ENCODE measurements at regions not wholly inside any gene's neighbourhood (a gene's known extent, or its start where the extent isn't known, plus 50 kb on each side); places are given as distances from the start of the nearest gene placed in this dataset.

DNA sequence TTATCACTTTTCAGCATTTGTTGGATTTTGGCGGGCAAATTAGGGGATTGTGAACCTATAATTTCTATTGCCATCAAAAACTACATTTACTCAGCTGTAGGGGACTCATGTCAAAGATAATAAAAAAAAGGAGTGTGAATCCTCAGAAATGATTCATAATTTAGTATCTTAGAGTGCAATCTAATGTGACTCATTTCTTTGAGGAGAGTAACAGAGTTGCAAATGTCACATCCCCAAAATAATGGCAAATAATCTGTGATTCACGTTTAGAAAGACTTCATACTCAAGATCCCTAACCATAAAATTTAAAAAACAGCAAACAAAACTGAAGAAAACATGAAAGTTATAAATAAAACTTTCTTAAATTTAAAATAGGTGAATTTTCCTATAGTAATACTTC is 373.0 kb downstream of the CDH2 start:
- DNase-seq (ENCODE audit: extremely low spot score), result no peak
- H3K4me3 ChIP-seq (ENCODE audit: low read depth, low read length), result no peak overlapping the region
- H3K36me3 ChIP-seq (ENCODE audit: insufficient read depth), result no peaks in the 10 kb centered on the region
- H3K4me1 ChIP-seq (ENCODE audit: insufficient read depth), result no peaks in the 10 kb centered on the region
- H3K27ac ChIP-seq (ENCODE audit: low read depth), result no peak overlapping the region
- WGBS, result 26% methylated on average over 2 of the region's 2 CpGs

DNA sequence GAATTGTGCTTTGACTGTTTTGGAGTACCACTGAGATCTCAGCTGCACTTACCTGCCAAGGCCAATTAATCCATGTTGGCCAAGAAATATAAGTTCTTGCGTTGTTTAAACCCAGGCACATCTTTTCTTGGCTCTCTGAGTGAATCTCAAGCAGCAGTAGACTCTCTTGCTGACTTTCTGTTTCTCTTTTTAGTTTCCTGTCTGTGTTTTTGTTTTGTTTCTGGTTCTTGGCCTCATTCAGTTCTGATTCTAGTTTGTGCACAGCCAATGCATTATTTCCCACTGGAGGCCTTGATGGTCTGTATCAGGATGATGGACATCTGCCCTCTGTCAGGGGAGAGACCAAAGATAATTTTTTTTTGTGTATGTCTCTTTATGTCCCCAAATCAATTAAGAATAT is 379.4 kb downstream of the CDH2 start:
- H3K27ac ChIP-seq (ENCODE audit: low read depth), result no peak overlapping the region
- H3K36me3 ChIP-seq (ENCODE audit: insufficient read depth), result no peaks in the 10 kb centered on the region
- DNase-seq (ENCODE audit: extremely low spot score), result no peak
- WGBS, result 68% methylated on average over 1 of the region's 1 CpG
- H3K4me1 ChIP-seq (ENCODE audit: insufficient read depth), result no peaks in the 10 kb centered on the region
- no peak overlapping the region for H3K4me3 ChIP-seq (ENCODE audit: low read depth, low read length)

- no peaks in the 10 kb centered on the region for H3K36me3 ChIP-seq (ENCODE audit: insufficient read depth)
- peak; percentile 6 for DNase-seq (ENCODE audit: extremely low spot score)
- no peaks in the 10 kb centered on the region for H3K4me1 ChIP-seq (ENCODE audit: insufficient read depth)
- H3K4me3 ChIP-seq (ENCODE audit: low read depth, low read length), result no peak overlapping the region
- 54% methylated on average over 2 of the region's 2 CpGs for WGBS
- no peak overlapping the region for H3K27ac ChIP-seq (ENCODE audit: low read depth)
Measured at GRCh38 chr18:27794181-27794926, 382.6 kb downstream of the CDH2 start.

DNA sequence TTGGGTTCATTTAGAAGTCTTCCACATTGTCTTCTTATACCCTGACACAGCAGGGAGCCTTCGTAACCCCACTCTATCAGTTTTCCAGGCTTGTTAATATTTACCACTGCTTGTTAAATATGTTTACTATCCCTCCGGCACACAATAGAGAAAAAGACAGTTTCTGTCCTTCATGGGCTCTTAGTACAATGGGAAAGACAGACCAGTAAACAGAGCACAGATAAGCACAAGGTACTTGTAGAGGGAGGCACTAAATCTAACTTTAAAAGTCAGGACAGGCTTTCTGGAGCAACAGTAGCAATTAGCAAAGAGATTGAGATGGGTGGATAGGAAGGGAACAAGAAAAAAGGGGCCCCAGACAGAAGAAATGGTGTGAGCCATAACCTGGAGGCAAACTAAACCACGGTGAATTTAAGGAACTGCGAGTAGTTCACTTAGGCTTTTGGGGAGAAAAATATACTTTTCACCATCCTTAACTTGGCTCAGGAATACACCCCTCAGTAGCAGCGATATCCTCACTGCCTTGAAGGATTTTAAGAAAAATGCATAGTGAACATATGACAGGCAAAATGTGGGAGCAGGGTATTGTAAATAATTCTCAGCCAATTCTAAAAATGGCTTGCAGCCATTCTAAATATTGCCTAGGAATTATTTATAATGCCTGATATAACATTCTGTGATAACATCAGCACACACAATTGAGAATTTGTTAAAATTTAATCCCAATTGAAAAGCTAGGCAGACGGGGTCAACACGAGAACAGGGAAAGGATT is 383.7 kb downstream of the CDH2 start:
- no peak overlapping the region for H3K4me3 ChIP-seq (ENCODE audit: low read depth, low read length)
- peak; percentile 4 for DNase-seq (ENCODE audit: extremely low spot score)
- H3K27ac ChIP-seq (ENCODE audit: low read depth), result no peak overlapping the region
- H3K4me1 ChIP-seq (ENCODE audit: insufficient read depth), result no peaks in the 10 kb centered on the region
- 61% methylated on average over 7 of the region's 7 CpGs for WGBS
- H3K36me3 ChIP-seq (ENCODE audit: insufficient read depth), result no peaks in the 10 kb centered on the region

DNA sequence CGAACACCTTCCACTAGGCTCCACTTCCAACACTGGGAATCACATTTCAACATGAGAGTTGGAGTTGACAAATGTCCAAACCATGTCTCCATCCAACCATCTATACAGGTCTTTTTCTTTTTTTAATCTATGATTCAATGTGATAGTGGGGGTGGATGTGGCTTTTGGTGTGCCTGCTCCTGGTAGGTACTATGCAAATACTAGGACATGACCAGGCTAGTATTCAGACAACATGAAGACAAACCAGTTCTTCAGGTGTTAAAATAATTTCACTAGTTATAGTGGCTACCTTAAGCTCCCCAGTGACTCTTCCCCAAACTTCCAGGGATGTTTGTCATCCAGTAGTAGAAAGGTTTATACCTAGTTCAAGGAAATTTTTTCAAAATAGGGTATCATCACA is 387.5 kb downstream of the CDH2 start:
- Histone ChIP-seq H3K4me3 (ENCODE audit: low read depth, low read length) (no peak overlapping the region), H3K27ac (ENCODE audit: low read depth) (no peak overlapping the region), H3K36me3 (ENCODE audit: insufficient read depth) (no peaks in the 10 kb centered on the region), H3K4me1 (ENCODE audit: insufficient read depth) (no peaks in the 10 kb centered on the region)
- no peak for DNase-seq (ENCODE audit: extremely low spot score)
- 85% methylated on average over 1 of the region's 1 CpG for WGBS

DNA sequence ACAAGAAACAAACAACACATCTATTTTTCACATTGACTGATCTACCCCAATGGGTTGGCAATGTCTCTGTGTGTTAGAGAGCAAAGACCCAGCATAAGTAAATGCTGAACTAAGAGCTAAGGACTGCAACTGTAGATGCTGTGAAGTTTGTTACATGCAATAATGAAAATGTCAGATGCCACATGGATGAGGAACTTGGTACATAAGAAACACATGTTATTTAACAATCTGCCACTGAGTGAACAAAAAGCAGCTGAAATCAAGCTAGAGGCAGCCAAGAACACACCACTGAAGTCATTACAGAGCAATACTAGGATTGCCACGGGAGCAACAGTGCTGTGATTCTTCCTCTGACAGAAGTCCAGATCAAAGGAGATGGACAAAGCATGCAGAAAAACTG is 389.4 kb downstream of the CDH2 start:
- H3K27ac ChIP-seq (ENCODE audit: low read depth), result no peak overlapping the region
- no peak overlapping the region for H3K4me3 ChIP-seq (ENCODE audit: low read depth, low read length)
- no peaks in the 10 kb centered on the region for H3K36me3 ChIP-seq (ENCODE audit: insufficient read depth)
- no peak for DNase-seq (ENCODE audit: extremely low spot score)
- H3K4me1 ChIP-seq (ENCODE audit: insufficient read depth), result no peaks in the 10 kb centered on the region
- WGBS, result 38% methylated on average over 1 of the region's 1 CpG

DNA sequence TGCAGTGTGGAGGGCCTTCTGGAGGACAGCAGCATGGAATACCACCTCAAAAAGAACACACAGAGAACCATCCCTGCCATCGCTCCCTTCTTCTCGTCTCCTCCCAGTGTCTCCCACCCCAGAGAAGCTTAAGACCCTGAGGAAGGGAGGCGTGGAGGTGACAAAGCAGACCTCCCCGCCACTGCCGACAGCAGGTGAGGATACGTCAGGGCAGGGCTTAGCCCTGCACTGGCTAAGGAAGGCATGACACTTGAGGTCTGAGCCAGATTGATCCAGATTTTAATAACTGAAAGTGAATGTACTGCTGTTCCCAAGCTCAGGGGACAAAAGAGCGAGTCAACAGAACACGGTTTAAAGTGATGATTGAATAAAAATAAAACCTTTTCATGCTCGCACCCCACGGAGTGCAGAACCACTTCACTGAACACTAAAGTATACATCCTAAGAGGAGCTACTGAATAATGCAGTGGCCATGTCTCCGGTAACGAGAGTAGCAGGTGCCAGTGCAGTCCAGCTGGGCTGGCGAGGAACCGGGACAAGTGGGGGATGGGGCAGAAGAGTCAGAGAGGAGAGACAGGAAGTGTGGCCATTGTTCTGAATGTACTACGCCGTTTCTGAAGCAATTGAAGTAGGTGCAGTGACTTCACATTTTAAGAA is 391.0 kb downstream of the CDH2 start:
- H3K27ac ChIP-seq (ENCODE audit: low read depth), result no peak overlapping the region
- H3K4me1 ChIP-seq (ENCODE audit: insufficient read depth), result no peaks in the 10 kb centered on the region
- 88% methylated on average over 16 of the region's 16 CpGs for WGBS
- H3K36me3 ChIP-seq (ENCODE audit: insufficient read depth), result no peaks in the 10 kb centered on the region
- no peak overlapping the region for H3K4me3 ChIP-seq (ENCODE audit: low read depth, low read length)
- DNase-seq (ENCODE audit: extremely low spot score), result no peak

DNA sequence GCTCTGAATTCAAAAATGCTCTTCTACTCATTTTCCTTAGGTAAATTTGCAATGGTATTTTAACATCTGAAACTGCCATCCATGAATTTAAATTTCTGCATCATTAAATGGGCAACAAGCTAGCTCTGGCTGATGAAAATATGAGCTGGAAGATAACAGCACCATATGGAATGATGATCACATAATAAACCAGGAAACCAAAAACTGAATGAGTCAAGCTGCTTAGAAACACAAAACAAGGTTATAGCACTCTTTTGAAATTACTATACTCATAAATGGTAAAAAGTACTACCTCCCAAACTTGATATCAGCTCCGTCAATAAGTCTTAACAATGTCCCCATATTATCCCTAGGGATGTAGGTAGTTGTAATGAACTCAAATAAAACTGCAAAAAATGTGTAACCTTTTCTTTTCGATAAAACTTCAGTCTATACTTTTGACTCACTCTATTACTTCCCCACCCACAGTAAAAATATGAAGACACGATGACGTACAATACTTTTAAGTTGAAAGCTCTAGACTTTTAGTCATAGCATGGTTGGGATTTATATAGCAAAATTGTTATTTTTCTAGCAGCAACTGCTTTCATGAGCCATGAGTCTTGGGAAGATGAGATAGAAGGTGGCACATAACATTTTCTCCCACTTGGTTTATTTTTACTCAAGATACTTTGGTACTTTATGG is 396.7 kb downstream of the CDH2 start:
- H3K4me1 ChIP-seq (ENCODE audit: insufficient read depth), result no peaks in the 10 kb centered on the region

GRCh38 chr18:27778925-27779324 is 398.0 kb downstream of the CDH2 start:
- Histone ChIP-seq H3K36me3 (ENCODE audit: insufficient read depth) (no peaks in the 10 kb centered on the region), H3K4me3 (ENCODE audit: low read depth, low read length) (no peak overlapping the region), H3K4me1 (ENCODE audit: insufficient read depth) (no peaks in the 10 kb centered on the region), H3K27ac (ENCODE audit: low read depth) (no peak overlapping the region)
- DNase-seq (ENCODE audit: extremely low spot score), result no peak
- 10% methylated on average over 1 of the region's 1 CpG for WGBS

More for the DNA sequence above, 396.7 kb downstream of the CDH2 start:
- 91% methylated on average over 4 of the region's 4 CpGs for WGBS
- no peak for DNase-seq (ENCODE audit: extremely low spot score)
- no peak overlapping the region for H3K27ac ChIP-seq (ENCODE audit: low read depth)
- H3K36me3 ChIP-seq (ENCODE audit: insufficient read depth), result no peaks in the 10 kb centered on the region
- no peak overlapping the region for H3K4me3 ChIP-seq (ENCODE audit: low read depth, low read length)

- 5% methylated on average over 2 of the region's 2 CpGs for WGBS
- Histone ChIP-seq H3K4me1 (ENCODE audit: insufficient read depth) (no peaks in the 10 kb centered on the region), H3K27ac (ENCODE audit: low read depth) (no peak overlapping the region)
Measured at GRCh38 chr18:27778441-27778840, 398.5 kb downstream of the CDH2 start.

DNA sequence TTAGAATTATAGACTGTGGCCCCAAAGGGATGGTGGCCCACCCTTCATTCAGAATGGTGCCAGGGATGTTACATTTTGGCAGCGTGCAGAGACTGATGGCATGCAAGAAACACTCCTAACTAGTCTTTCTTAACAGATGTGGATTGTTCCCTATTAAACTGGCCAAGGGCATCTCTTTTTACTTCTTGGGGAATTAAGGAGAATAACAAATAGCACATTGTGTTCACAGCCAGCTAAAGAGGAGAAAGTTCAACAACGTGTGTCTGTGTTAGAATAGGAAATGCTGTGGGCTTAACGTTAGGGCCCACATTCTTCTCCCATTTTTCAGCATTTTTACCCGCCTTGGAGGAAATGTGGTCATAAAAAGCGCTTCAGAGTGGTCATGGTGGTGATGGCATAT is 404.8 kb downstream of the CDH2 start:
- no peak for DNase-seq (ENCODE audit: extremely low spot score)
- Histone ChIP-seq H3K36me3 (ENCODE audit: insufficient read depth) (no peaks in the 10 kb centered on the region), H3K4me3 (ENCODE audit: low read depth, low read length) (no peak overlapping the region), H3K4me1 (ENCODE audit: insufficient read depth) (no peaks in the 10 kb centered on the region), H3K27ac (ENCODE audit: low read depth) (no peak overlapping the region)
- WGBS, result 69% methylated on average over 5 of the region's 5 CpGs

More at GRCh38 chr18:27778441-27778840, 398.5 kb downstream of the CDH2 start:
- Histone ChIP-seq H3K36me3 (ENCODE audit: insufficient read depth) (no peaks in the 10 kb centered on the region), H3K4me3 (ENCODE audit: low read depth, low read length) (no peak overlapping the region)
- DNase-seq (ENCODE audit: extremely low spot score), result no peak

GRCh38 chr18:27771571-27771970 is 405.4 kb downstream of the CDH2 start:
- no peak overlapping the region for H3K27ac ChIP-seq (ENCODE audit: low read depth)
- H3K36me3 ChIP-seq (ENCODE audit: insufficient read depth), result no peaks in the 10 kb centered on the region
- DNase-seq (ENCODE audit: extremely low spot score), result no peak
- H3K4me1 ChIP-seq (ENCODE audit: insufficient read depth), result no peaks in the 10 kb centered on the region
- no peak overlapping the region for H3K4me3 ChIP-seq (ENCODE audit: low read depth, low read length)

- no peaks in the 10 kb centered on the region for H3K36me3 ChIP-seq (ENCODE audit: insufficient read depth)
- no peaks in the 10 kb centered on the region for H3K4me1 ChIP-seq (ENCODE audit: insufficient read depth)
- no peak overlapping the region for H3K4me3 ChIP-seq (ENCODE audit: low read depth, low read length)
- DNase-seq (ENCODE audit: extremely low spot score), result no peak
- no peak overlapping the region for H3K27ac ChIP-seq (ENCODE audit: low read depth)
- WGBS, result 50% methylated on average over 1 of the region's 1 CpG
Measured at GRCh38 chr18:27769152-27769551, 407.8 kb downstream of the CDH2 start.
